Natural killer cell (primary cell): ENCODE measurements at regions not wholly inside any gene's neighbourhood (a gene's known extent, or its start where the extent isn't known, plus 50 kb on each side); places are given as distances from the start of the nearest gene placed in this dataset.

ENCODE experiments used
- ATAC-seq, 3 donors: fragments of 150-1000 bp in 2 of 3; fragments of 200-7000 bp in 1 of 3; cut with Tn5 transposase; 1 replicate in 1 of 3; 2 replicates in 2 of 3; pipeline ENCODE4 v1.10.0; 2021; ENCODE audit warnings: mild to moderate bottlenecking in 2 of 3, moderate library complexity in 2 of 3
- DNase-seq, 2 donors: peaks; one replicate each; pipeline versions ENCODE4 v3.0.0 to v3.0.0-alpha.2; 2013 to 2021; ENCODE audit warnings: mixed read lengths in 1 of 2
- H3K27ac ChIP-seq: one replicate; pipeline ENCODE4 v1.5.1; 2013; ENCODE audit warnings: mild to moderate bottlenecking, low read length
- H3K27me3 ChIP-seq: one replicate; pipeline ENCODE4 v1.6.1; 2013; ENCODE audit warnings: low read length; ENCODE audit not compliant: control insufficient read depth, insufficient read depth
- H3K36me3 ChIP-seq: one replicate; pipeline ENCODE4 v1.6.1; 2013; ENCODE audit warnings: low read length; ENCODE audit not compliant: control insufficient read depth, insufficient read depth
- H3K4me1 ChIP-seq: one replicate; pipeline ENCODE4 v1.6.1; 2013; ENCODE audit warnings: low read length; ENCODE audit not compliant: control insufficient read depth, insufficient read depth
- H3K4me3 ChIP-seq: one replicate; pipeline ENCODE4 v1.5.1; 2013; ENCODE audit warnings: low read length
- H3K9me3 ChIP-seq: one replicate; pipeline ENCODE4 v1.6.1; 2013; ENCODE audit warnings: low read length; ENCODE audit not compliant: control insufficient read depth, insufficient read depth
- H3K27ac Mint-ChIP-seq, 2 donors: one replicate each; pipeline ENCODE4 v1.8.0; 2022; ENCODE audit warnings: mild to moderate bottlenecking in 2 of 2, mixed read lengths in 2 of 2, moderate library complexity in 1 of 2
- H3K27me3 Mint-ChIP-seq, 2 donors: one replicate each; pipeline ENCODE4 v1.8.0; 2022; ENCODE audit warnings: low read depth in 2 of 2, mixed read lengths in 2 of 2
- H3K36me3 Mint-ChIP-seq: one replicate; pipeline ENCODE4 v1.8.0; 2022; ENCODE audit warnings: mixed read lengths
- H3K4me1 Mint-ChIP-seq, 2 donors: one replicate each; pipeline ENCODE4 v1.8.0; 2022; ENCODE audit warnings: mixed read lengths in 2 of 2
- H3K4me3 Mint-ChIP-seq: one replicate; pipeline ENCODE4 v1.8.0; 2022; ENCODE audit warnings: mild to moderate bottlenecking, moderate library complexity, mixed read lengths
- H3K9me3 Mint-ChIP-seq, 2 donors: one replicate each; pipeline ENCODE4 v1.8.0; 2022; ENCODE audit warnings: mixed read lengths in 2 of 2
- WGBS: methylation state at CpG from one replicate; pipeline ENCODE4 v1.1.7; 2013; ENCODE audit warnings: missing lambda C conversion rate; ENCODE audit not compliant: insufficient coverage; 5-methylcytosine and 5-hydroxymethylcytosine counted together
- intact Hi-C: fragments of 100-400 bp; cut with micrococcal nuclease; formaldehyde crosslinking; loops from one replicate; pipeline ENCODE4 v1.14.2; 2022
- TF ChIP-seq, protein P1 (sequence below): fragments of 200-600 bp; IDR thresholded peaks from one replicate; pipeline ENCODE4 v1.8.0; 2022; ENCODE audit warnings: antibody characterized with exemption

DNA sequence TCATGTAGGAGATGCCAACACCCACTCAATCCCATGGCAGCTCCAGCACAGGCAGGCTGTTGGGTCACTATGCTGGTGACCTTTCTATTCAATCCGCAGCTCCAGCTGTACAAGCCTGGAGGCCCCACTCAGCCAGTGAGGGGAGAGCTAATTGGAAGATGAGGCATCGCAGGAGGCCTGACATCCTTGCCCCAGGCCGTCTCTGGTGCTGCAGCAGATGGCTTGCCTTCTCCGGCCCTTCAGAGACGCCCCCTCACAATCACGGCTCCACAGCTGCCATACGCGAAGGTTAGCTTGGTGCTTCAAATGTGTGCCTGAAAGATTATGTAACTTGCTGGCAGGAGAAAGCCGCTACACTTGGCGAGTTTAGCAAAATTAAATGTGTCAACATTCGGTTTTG lies 104.2 kb upstream of the CLSTN2 start:
- no peak overlapping the region for H3K4me3 Mint-ChIP-seq
- H3K27me3 Mint-ChIP-seq: peaks cover 0 to 3% of the 10 kb centered on the region in 2 donors
- no peaks in the 10 kb centered on the region for H3K4me1 Mint-ChIP-seq
- ATAC-seq: no peak
- no peak for DNase-seq
- no peaks in the 10 kb centered on the region for H3K36me3 ChIP-seq
- no peaks in the 10 kb centered on the region for H3K27me3 ChIP-seq
- no peak overlapping the region for H3K4me3 ChIP-seq
- intact Hi-C loops: no loop called here
- H3K27ac ChIP-seq: no peak overlapping the region
- no peaks in the 10 kb centered on the region for H3K9me3 ChIP-seq
- 79% methylated on average over 11 of the region's 11 CpGs for WGBS
- no peak overlapping the region for H3K27ac Mint-ChIP-seq
- H3K36me3 Mint-ChIP-seq: no peaks in the 10 kb centered on the region
- no peaks in the 10 kb centered on the region for H3K4me1 ChIP-seq
- H3K9me3 Mint-ChIP-seq: peaks cover 0 to 3% of the 10 kb centered on the region in 2 donors
- TF ChIP-seq, protein P1, sequence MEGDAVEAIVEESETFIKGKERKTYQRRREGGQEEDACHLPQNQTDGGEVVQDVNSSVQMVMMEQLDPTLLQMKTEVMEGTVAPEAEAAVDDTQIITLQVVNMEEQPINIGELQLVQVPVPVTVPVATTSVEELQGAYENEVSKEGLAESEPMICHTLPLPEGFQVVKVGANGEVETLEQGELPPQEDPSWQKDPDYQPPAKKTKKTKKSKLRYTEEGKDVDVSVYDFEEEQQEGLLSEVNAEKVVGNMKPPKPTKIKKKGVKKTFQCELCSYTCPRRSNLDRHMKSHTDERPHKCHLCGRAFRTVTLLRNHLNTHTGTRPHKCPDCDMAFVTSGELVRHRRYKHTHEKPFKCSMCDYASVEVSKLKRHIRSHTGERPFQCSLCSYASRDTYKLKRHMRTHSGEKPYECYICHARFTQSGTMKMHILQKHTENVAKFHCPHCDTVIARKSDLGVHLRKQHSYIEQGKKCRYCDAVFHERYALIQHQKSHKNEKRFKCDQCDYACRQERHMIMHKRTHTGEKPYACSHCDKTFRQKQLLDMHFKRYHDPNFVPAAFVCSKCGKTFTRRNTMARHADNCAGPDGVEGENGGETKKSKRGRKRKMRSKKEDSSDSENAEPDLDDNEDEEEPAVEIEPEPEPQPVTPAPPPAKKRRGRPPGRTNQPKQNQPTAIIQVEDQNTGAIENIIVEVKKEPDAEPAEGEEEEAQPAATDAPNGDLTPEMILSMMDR: no peak

DNA sequence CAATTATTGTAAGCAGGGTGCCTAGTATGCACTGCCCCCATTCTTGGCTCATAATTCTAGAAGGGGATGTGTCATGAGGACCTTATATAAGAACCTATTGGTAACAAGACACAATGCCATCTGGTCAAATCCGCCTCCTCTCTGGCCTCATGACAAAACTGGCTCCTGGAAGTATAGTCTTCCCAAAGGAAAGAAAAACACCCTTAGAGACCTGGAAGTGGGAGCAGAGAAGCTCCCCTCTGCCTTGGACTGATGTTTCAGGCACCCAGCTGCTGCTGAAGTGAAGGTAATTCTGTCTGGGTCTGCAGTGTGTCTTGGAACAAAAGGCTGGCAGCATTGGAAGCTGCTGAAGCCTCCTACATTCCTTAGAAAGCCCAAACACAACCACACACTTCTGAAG lies 107.2 kb upstream of the CLSTN2 start:
- peaks cover 3 to 5% of the 10 kb centered on the region in 2 donors for H3K9me3 Mint-ChIP-seq
- DNase-seq (no peak), ATAC-seq (no peak)
- H3K27ac Mint-ChIP-seq: no peak overlapping the region
- 67% methylated on average over 1 of the region's 1 CpG for WGBS
- no peak overlapping the region for H3K4me3 ChIP-seq
- H3K36me3 Mint-ChIP-seq: no peaks in the 10 kb centered on the region
- H3K27ac ChIP-seq: no peak overlapping the region
- H3K27me3 Mint-ChIP-seq: no peaks in the 10 kb centered on the region
- H3K27me3 ChIP-seq: no peaks in the 10 kb centered on the region
- H3K9me3 ChIP-seq: no peaks in the 10 kb centered on the region
- H3K4me1 Mint-ChIP-seq: no peaks in the 10 kb centered on the region
- no peak overlapping the region for H3K4me3 Mint-ChIP-seq
- H3K36me3 ChIP-seq: no peaks in the 10 kb centered on the region
- H3K4me1 ChIP-seq: no peaks in the 10 kb centered on the region
- intact Hi-C loops: no loop called here
- TF ChIP-seq, protein P1: no peak

DNA sequence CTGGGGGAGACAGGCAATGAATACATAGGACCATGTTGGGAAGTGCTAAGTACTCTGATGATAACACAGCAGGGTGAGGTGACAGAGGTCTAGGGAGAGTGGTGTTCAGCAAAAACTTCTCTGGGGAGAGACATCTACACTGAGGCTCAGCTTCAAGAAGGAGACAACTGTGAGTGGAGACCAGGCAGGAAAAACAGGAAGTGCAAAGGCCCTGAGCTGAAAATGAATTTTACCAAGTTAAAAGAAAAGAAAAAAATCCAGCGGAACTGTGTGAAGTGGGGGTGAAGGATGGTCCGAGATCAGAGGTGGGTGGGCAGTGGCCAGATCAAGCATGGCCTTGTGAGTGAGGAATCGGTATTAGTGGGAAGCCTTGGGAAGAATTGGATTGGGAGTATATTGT lies 110.1 kb upstream of the CLSTN2 start:
- Mint-ChIP-seq H3K27me3 (no peaks in the 10 kb centered on the region), H3K36me3 (no peaks in the 10 kb centered on the region), H3K27ac (no peak overlapping the region), H3K4me3 (no peak overlapping the region), H3K9me3 (peaks cover 0 to 5% of the 10 kb centered on the region in 2 donors), H3K4me1 (no peaks in the 10 kb centered on the region)
- Histone ChIP-seq H3K4me1 (no peaks in the 10 kb centered on the region), H3K4me3 (no peak overlapping the region), H3K27me3 (no peaks in the 10 kb centered on the region), H3K36me3 (no peaks in the 10 kb centered on the region), H3K27ac (no peak overlapping the region), H3K9me3 (no peaks in the 10 kb centered on the region)
- intact Hi-C loops: no loop called here
- 90% methylated on average over 3 of the region's 3 CpGs for WGBS
- ATAC-seq (no peak), DNase-seq (no peak)
- TF ChIP-seq, protein P1: no peak

DNA sequence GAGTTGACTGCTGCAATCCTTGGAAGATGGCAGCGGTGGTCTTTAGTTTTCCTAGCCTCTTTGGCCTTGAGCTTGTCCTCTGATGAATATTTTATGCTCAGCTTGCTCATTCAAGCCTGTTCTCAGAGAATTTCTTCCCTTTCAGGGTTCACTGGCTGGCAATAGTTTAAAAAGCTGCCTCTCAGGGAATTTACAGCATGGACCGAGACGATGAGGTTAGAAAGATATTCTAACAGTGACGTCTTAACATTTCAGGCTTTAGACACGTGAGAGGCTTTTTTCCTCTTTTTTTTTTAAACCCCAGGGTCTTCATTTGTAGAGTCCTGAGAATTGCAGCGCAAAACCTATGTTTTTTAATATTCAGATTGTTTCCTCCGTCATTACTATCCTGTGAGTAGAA lies 120.3 kb upstream of the CLSTN2 start:
- Mint-ChIP-seq H3K9me3 (peaks cover 5 to 8% of the 10 kb centered on the region in 2 donors), H3K4me3 (no peak overlapping the region), H3K4me1 (no peaks in the 10 kb centered on the region), H3K27ac (no peak overlapping the region), H3K27me3 (no peaks in the 10 kb centered on the region), H3K36me3 (no peaks in the 10 kb centered on the region)
- WGBS: 85% methylated on average over 7 of the region's 7 CpGs
- Histone ChIP-seq H3K9me3 (no peaks in the 10 kb centered on the region), H3K4me1 (no peaks in the 10 kb centered on the region), H3K4me3 (no peak overlapping the region), H3K36me3 (no peaks in the 10 kb centered on the region), H3K27me3 (no peaks in the 10 kb centered on the region), H3K27ac (no peak overlapping the region)
- DNase-seq: no peak
- no peak for ATAC-seq
- intact Hi-C loops: no loop called here
- TF ChIP-seq, protein P1: no peak
